ENCODE measurements at regions not wholly inside any gene's neighbourhood (a gene's known extent, or its start where the extent isn't known, plus 50 kb on each side); places are given as distances from the start of the nearest gene placed in this dataset.
"Not testable (repeated sequence)": the region's sequence is repeated elsewhere in the genome, so short reads cannot be mapped to it uniquely, and the experiment has no call there.

DNA sequence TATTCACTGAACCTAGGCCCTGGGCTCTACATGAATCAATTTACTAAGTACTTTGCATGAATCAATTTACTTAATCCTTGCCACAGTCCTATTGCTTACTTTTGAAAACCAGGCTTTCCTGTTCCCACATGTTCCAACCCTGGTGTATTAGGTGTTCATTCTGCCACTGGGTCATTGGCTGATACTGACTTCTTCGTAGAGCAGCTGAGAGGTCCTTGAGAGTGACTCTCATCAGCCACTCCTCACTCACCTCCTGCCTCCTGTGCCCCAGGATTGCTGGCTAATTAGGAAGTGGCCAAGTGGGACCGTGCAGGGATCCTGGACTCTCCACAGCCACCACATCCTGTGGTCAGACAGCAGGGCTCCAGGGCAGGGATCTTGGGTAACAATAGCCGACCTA is 172.7 kb upstream of the CXorf66 start:
- TF ChIP-seq, protein P1, sequence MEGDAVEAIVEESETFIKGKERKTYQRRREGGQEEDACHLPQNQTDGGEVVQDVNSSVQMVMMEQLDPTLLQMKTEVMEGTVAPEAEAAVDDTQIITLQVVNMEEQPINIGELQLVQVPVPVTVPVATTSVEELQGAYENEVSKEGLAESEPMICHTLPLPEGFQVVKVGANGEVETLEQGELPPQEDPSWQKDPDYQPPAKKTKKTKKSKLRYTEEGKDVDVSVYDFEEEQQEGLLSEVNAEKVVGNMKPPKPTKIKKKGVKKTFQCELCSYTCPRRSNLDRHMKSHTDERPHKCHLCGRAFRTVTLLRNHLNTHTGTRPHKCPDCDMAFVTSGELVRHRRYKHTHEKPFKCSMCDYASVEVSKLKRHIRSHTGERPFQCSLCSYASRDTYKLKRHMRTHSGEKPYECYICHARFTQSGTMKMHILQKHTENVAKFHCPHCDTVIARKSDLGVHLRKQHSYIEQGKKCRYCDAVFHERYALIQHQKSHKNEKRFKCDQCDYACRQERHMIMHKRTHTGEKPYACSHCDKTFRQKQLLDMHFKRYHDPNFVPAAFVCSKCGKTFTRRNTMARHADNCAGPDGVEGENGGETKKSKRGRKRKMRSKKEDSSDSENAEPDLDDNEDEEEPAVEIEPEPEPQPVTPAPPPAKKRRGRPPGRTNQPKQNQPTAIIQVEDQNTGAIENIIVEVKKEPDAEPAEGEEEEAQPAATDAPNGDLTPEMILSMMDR (IDR thresholded peaks at IDR 0.05) = not testable (repeated sequence)
- TF ChIP-seq POLR2A, POLR2AphosphoS5, EP300 (IDR thresholded peaks at IDR 0.05): not testable (repeated sequence)

Measured in suprapubic skin (tissue), 4 donors.